AG08395 (cell line): ENCODE measurements at regions not wholly inside any gene's neighbourhood (a gene's known extent, or its start where the extent isn't known, plus 50 kb on each side); places are given as distances from the start of the nearest gene placed in this dataset.
A peak's percentile ranks its signal among the peaks of the same experiment; 100 is the strongest.

ENCODE experiments used
- DNase-seq: peaks from one replicate; pipeline ENCODE4 v3.0.0; 2012; ENCODE audit warnings: mixed read lengths, low spot score

- no peak for DNase-seq
These were observed 65.8 kb downstream of the SALL1 start for GRCh38 chr16:51085271-51085670.

- DNase-seq = peak; percentile 8
These were observed 66.8 kb downstream of the SALL1 start for GRCh38 chr16:51084074-51084928.

DNA sequence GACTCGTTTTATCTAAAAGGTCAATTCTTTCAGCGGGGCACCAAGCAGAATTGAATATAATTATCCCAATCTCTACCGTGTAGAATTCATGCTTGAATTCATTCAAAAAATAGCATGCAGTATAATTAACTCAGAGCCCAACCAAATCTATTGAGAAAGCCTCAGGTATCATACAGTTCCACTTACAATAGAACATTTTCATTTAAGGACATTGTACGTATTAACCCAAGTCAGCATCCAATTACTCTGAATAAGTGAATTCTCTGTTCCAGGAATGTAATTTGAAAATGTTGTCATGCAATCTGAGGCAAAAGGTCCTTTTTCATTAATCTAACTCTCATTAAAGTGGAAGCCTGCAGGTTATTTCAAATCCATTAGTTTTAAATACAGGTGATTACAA lies 78.5 kb downstream of the SALL1 start:
- no peak for DNase-seq

GRCh38 chr16:51071326-51071725 lies 79.7 kb downstream of the SALL1 start:
- no peak for DNase-seq

DNA sequence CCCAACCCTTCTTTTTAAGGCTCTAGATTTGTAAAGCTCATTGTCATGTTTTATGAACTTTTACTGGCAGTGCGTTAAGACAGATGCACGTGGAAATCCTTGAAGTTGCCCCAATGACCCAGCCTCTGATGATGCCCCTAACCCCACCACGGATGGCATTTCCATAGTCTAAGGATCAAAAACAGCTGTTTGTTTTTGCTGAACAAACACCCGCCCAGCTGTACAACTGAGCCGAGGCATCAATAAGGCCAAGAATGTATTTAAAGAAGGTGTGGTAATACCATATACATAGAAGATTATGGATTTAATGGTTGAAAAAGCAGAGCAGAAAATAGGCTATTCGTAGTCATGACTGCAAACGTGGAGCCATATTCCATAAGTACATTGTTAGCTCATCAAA lies 83.7 kb downstream of the SALL1 start:
- no peak for DNase-seq

DNA sequence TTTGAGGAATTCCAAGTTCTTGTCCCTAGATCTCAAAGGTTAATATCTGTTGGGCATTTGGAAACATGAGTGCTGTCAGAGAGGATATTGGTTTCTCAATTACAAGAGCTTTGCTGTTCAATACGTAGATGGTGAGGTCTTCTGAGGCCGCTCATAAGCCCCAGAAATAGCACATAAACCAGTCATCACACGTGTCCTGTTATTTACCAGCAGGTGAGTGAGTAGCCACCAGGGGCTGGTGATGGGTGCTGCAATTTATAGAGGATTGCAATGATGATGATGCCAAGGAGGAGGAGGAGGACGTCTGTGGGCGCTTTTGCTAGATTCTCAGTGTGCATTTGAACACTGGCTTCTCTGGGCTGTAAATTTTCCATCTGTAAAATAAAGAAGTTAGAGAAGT lies 89.0 kb downstream of the SALL1 start:
- DNase-seq = no peak

DNA sequence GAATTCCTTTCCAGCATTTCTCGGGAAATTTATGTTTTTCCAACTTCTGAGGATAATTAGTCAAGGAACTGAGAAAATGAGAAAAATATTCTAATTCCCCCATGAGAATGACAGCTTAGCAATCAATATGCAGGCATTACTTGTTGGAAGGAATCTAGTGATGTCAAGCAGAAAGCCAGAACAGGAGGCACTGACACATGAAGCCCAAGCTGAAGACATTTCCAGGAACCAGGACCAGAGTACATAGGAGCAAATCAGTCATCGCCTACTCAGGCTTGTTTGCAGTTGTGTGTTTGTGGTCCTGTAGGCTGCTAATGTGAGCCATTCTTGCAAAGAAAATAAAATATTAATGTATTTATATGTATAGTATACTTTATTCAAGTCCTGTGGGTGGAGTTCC lies 89.7 kb downstream of the SALL1 start:
- no peak for DNase-seq

DNA sequence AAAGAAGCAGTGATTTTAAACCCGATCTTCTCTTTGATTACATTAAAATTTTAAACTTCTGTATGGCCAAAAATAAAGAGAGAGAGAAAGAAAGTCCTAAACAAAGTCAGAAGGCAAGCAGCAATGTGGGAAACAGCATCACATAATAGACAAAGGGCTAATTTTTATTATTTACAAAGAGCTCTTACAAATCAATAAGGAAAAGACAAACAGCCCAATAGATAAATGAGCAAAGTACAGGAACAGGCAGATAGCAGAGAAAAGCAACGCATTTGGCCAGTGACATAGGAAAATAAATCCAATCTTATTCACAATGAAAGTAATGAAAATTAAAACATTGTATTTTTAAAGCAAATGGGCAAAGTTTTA lies 93.1 kb downstream of the SALL1 start:
- no peak for DNase-seq

GRCh38 chr16:51057102-51057793 lies 93.8 kb downstream of the SALL1 start:
- no peak for DNase-seq

DNA sequence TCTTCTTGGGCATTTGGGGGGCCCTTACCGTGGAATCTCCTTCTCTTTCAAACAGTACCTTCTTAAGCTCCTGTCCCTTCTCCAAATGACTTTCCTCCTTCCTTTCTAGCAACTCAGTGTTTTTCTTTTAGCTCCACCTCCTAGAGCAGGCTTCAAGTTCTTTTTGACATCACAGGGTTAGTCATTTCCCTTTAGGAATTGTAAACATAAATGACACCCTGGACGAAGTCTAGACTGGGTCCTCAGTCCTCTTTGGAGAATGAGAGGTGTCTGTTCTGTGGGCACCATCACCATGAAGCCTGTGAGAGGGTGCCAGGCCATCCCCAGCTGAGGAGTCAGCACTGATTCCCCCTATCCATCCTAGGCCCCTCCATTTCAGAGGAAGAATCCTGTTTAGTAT lies 94.7 kb downstream of the SALL1 start:
- peak; percentile 14 for DNase-seq

DNA sequence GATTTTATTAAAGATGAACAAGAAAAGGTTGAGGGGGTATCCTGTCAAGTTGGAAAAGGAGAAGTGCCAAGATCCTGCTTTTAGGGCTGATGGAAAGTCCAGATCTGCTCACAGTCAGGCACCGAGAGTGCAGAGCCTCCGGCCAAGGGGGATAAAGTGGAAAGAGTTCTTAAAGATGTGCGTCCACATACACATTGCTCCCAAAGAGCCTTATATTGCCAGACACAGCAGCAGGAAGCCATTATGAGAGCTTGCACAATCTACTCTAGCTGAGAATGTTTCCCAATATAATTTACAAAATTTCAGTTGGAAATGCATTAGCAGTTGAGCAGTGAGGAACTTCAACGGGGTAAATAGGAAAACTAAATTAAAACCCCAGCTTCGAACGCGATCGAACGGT lies 95.6 kb downstream of the SALL1 start:
- no peak for DNase-seq

GRCh38 chr16:51053775-51054174 lies 97.3 kb downstream of the SALL1 start:
- no peak for DNase-seq

GRCh38 chr16:51051671-51052070 lies 99.4 kb downstream of the SALL1 start:
- DNase-seq = no peak

GRCh38 chr16:51050377-51050706 lies 100.7 kb downstream of the SALL1 start:
- no peak for DNase-seq

- no peak for DNase-seq
These were observed 101.2 kb downstream of the SALL1 start for GRCh38 chr16:51049678-51050376.

DNA sequence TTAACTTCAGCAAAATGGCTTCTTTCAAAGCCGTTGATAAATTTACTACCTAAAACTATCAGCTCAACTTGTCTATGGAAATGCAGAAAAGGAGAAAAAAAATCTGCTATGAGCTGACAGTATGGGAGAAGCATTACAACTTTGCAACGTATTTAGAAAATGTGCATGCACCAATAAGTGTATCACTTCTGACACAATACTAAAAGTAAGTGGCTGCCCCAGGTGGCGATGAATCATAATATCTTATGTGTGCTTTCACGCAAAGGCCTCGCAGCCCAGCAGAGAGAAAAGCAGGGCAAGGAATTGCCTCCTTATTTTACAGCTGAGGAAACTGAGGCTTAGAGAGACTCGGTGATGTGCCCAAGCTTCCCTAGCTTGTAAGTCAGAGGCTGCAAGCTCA lies 101.8 kb downstream of the SALL1 start:
- DNase-seq = no peak

- DNase-seq = peak; percentile 30
These were observed 102.5 kb downstream of the SALL1 start for GRCh38 chr16:51048544-51048943.

GRCh38 chr16:51045794-51046193 lies 105.3 kb downstream of the SALL1 start:
- DNase-seq = no peak

DNA sequence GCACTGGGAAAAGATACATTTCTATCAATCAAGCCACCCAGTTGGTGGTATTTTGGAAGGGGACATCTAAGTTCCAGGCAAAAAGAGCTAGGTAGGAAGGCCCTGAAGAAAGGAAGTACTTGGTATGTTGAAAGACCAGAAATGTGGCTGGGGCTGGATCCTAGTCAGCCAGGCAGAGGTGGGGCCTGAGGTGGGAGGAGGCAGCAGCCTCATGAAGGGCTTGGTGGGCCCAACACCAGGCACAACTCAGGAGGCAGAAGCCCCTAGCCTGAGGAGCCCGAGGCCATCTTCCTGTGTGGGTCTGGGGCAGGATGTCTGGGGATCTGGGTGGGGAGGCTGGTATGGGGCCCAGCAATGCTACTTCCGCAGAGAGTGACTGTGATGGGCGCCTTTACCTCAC lies 105.9 kb downstream of the SALL1 start:
- no peak for DNase-seq

DNA sequence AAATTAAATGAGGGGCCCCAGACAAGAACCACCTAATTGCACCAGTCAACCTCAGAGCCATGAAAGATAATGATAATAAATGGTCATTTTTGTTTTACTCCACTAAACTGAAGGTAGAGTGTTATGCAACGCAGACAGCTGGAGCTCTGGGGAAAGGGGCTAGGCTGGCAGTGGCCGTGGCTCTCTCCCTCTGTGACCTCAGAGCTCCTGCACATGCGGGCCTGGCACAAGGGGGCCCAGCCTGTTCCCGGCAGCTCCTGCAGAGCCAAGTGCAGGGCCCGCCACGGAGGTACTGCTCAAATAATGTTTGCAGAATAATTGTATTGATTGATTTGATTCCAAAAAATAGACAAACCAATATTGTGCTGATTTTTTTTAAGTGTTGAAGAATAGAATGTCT lies 109.5 kb downstream of the SALL1 start:
- no peak for DNase-seq

DNA sequence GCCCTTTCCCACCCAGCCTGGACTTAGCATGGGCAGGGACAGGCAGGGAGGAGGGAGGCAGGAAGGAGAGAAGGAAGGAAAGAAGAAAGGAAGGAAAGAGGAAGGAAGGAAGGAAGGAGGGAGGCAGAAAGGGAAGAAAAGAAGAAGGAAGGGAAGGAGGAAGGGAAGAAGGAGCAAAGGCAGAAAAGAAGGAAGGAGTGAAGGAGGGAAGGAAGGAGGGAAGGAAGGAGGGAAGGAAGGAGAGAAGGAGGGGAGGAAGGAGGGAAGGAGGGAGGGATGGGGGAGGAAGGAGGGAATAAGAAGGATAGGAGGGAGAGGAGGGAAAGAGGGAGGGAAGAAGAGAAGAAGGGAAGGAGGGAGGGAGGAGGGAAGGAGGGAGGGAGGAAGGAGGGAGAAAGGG lies 110.4 kb downstream of the SALL1 start:
- DNase-seq = no peak

DNA sequence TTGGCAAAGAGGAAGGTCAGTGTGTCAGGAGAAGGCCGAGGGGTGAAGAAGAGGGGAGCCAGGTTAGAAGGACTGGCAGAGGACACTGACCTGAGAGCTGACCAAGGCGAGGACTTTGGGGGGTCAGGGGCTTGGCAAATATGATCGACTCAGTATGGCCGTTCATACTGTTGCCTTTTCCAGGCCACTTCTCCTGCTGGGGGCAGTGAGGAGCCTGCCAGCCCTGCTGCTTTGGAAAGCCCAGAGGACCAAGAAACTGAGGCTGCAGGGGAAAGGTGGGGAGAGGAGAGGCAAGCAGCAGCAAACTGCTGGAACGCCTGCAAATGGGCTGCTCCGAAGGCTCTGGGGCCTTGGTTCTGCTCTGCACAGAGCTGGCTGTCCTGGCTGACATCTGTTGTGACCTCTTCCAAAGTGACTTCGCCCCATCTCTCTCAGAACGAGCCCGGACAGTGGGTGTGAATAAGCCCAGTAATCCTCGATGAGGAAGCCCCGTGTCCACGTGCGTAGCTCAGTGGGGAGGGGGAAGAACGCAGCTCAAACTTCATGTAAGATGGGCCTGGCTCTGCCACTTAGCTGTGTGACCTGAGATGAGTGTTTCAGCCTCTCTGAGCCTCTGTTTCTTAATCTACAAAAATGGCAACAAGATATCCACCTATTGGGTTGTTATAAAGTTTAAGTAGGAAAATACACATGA lies 111.3 kb downstream of the SALL1 start:
- no peak for DNase-seq

DNA sequence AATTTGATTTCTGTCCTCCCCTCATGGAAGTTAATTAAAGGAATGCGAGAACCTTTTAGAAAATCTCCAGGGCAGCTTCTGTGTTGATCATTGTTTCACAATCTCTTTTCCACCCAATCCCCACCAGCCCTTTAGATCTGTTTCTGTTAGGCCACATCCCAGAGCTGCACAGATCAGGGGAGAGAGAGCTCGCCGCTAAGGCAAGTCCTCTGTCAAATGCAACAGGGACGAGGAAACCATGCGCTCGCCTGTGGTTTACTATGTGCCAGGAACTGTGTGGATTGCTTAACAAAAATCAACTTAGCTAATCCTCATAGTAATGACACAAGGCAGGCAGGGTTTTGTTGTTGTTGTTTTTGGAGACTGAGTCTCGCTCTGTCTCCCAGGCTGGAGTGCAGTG lies 115.4 kb downstream of the SALL1 start:
- no peak for DNase-seq
